ENCODE measurements at regions not wholly inside any gene's neighbourhood (a gene's known extent, or its start where the extent isn't known, plus 50 kb on each side); places are given as distances from the start of the nearest gene placed in this dataset.

GRCh38 chr12:19844224-19844623 is 404.9 kb downstream of the AEBP2 start:
- Histone ChIP-seq H3K36me3 (ENCODE audit: control insufficient read depth in 4 of 4, insufficient read depth in 4 of 4, low read length in 3 of 4) (no peaks in the 10 kb centered on the region), H3K4me1 (ENCODE audit: control extremely low read depth in 1 of 4, control insufficient read depth in 4 of 4, insufficient read depth in 4 of 4, low read length in 3 of 4) (peaks cover 5 to 14% (median 13%) of the 10 kb centered on the region in 4 experiments), H3K4me3 (ENCODE audit: control insufficient read depth in 1 of 7, extremely low read depth in 1 of 7, insufficient read depth in 4 of 7, low read depth in 2 of 7, low read length in 6 of 7) (no peak overlapping the region), H3K9me3 (ENCODE audit: control extremely low read depth in 1 of 5, control insufficient read depth in 4 of 5, insufficient read depth in 2 of 5, low read depth in 1 of 5, low read length in 4 of 5) (peaks cover 0 to 2% (median 0%) of the 10 kb centered on the region in 5 experiments), H3K27ac (ENCODE audit: insufficient read depth in 1 of 2, low read depth in 1 of 2, low read length in 2 of 2, poor library complexity in 1 of 2, severe bottlenecking in 2 of 2) (no peak overlapping the region), H3K27me3 (replicated peaks in 2 of 5; ENCODE audit: control insufficient read depth in 4 of 5, insufficient read depth in 5 of 5, low read length in 4 of 5) (no peaks in the 10 kb centered on the region)
- ChIA-PET POLR2A (no interaction called here), CTCF (no interaction called here)
- no peak for DNase-seq
- WGBS (ENCODE audit: insufficient coverage): no CpG with 5 or more reads among the region's 1 CpG

- no peaks in the 10 kb centered on the region for H3K27me3 ChIP-seq (replicated peaks in 2 of 5; ENCODE audit: control insufficient read depth in 4 of 5, insufficient read depth in 5 of 5, low read length in 4 of 5)
- no peak overlapping the region for H3K4me3 ChIP-seq (ENCODE audit: control insufficient read depth in 1 of 7, extremely low read depth in 1 of 7, insufficient read depth in 4 of 7, low read depth in 2 of 7, low read length in 6 of 7)
- no peaks in the 10 kb centered on the region for H3K36me3 ChIP-seq (ENCODE audit: control insufficient read depth in 4 of 4, insufficient read depth in 4 of 4, low read length in 3 of 4)
- H3K4me1 ChIP-seq (ENCODE audit: control extremely low read depth in 1 of 4, control insufficient read depth in 4 of 4, insufficient read depth in 4 of 4, low read length in 3 of 4): peaks cover 5 to 14% (median 13%) of the 10 kb centered on the region in 4 experiments
- peaks cover 0 to 2% (median 2%) of the 10 kb centered on the region in 5 experiments for H3K9me3 ChIP-seq (ENCODE audit: control extremely low read depth in 1 of 5, control insufficient read depth in 4 of 5, insufficient read depth in 2 of 5, low read depth in 1 of 5, low read length in 4 of 5)
- ChIA-PET POLR2A (no interaction called here), CTCF (interaction anchor here (1.1 kb wide), 1 partner anchor 521 kb away, joined by 4 read pairs; the partner anchor contains the start of gene PDE3A)
- DNase-seq: peak in 2 of 3 donors; percentile 22 to 51
- no peak overlapping the region for H3K27ac ChIP-seq (ENCODE audit: insufficient read depth in 1 of 2, low read depth in 1 of 2, low read length in 2 of 2, poor library complexity in 1 of 2, severe bottlenecking in 2 of 2)
- no CpG with 5 or more reads among the region's 3 CpGs for WGBS (ENCODE audit: insufficient coverage)
These were observed 407.3 kb downstream of the AEBP2 start for GRCh38 chr12:19846574-19846973.

- 26% methylated on average over 5 of the region's 11 CpGs for WGBS (ENCODE audit: insufficient coverage)
- CTCF ChIA-PET: interaction anchor here (1.1 kb wide), 1 partner anchor 520 kb away, joined by 4 read pairs; the partner anchor contains the start of gene PDE3A
- POLR2A ChIA-PET: no interaction called here
These were observed 408.2 kb downstream of the AEBP2 start for GRCh38 chr12:19847294-19848059.

GRCh38 chr12:19848421-19848820 is 409.1 kb downstream of the AEBP2 start:
- POLR2A ChIA-PET: no interaction called here
- no peaks in the 10 kb centered on the region for H3K36me3 ChIP-seq (ENCODE audit: control insufficient read depth in 4 of 4, insufficient read depth in 4 of 4, low read length in 3 of 4)
- H3K27ac ChIP-seq (ENCODE audit: insufficient read depth in 1 of 2, low read depth in 1 of 2, low read length in 2 of 2, poor library complexity in 1 of 2, severe bottlenecking in 2 of 2): no peak overlapping the region
- H3K4me1 ChIP-seq (ENCODE audit: control extremely low read depth in 1 of 4, control insufficient read depth in 4 of 4, insufficient read depth in 4 of 4, low read length in 3 of 4): peaks cover 5 to 14% (median 13%) of the 10 kb centered on the region in 4 experiments
- WGBS (ENCODE audit: insufficient coverage): no CpG with 5 or more reads among the region's 2 CpGs
- H3K27me3 ChIP-seq (replicated peaks in 2 of 5; ENCODE audit: control insufficient read depth in 4 of 5, insufficient read depth in 5 of 5, low read length in 4 of 5): no peaks in the 10 kb centered on the region
- no peak for DNase-seq
- CTCF ChIA-PET: no interaction called here
- no peak overlapping the region for H3K4me3 ChIP-seq (ENCODE audit: control insufficient read depth in 1 of 7, extremely low read depth in 1 of 7, insufficient read depth in 4 of 7, low read depth in 2 of 7, low read length in 6 of 7)
- H3K9me3 ChIP-seq (ENCODE audit: control extremely low read depth in 1 of 5, control insufficient read depth in 4 of 5, insufficient read depth in 2 of 5, low read depth in 1 of 5, low read length in 4 of 5): peaks cover 0 to 2% (median 2%) of the 10 kb centered on the region in 5 experiments

More at GRCh38 chr12:19847294-19848059, 408.2 kb downstream of the AEBP2 start:
- Histone ChIP-seq H3K27ac (ENCODE audit: insufficient read depth in 1 of 2, low read depth in 1 of 2, low read length in 2 of 2, poor library complexity in 1 of 2, severe bottlenecking in 2 of 2) (no peak overlapping the region), H3K4me3 (ENCODE audit: control insufficient read depth in 1 of 7, extremely low read depth in 1 of 7, insufficient read depth in 4 of 7, low read depth in 2 of 7, low read length in 6 of 7) (peak overlapping the region in 2 of 7 experiments; percentile 11 to 60), H3K36me3 (ENCODE audit: control insufficient read depth in 4 of 4, insufficient read depth in 4 of 4, low read length in 3 of 4) (no peaks in the 10 kb centered on the region), H3K4me1 (ENCODE audit: control extremely low read depth in 1 of 4, control insufficient read depth in 4 of 4, insufficient read depth in 4 of 4, low read length in 3 of 4) (peaks cover 5 to 14% (median 13%) of the 10 kb centered on the region in 4 experiments), H3K9me3 (ENCODE audit: control extremely low read depth in 1 of 5, control insufficient read depth in 4 of 5, insufficient read depth in 2 of 5, low read depth in 1 of 5, low read length in 4 of 5) (peaks cover 0 to 2% (median 2%) of the 10 kb centered on the region in 5 experiments), H3K27me3 (replicated peaks in 2 of 5; ENCODE audit: control insufficient read depth in 4 of 5, insufficient read depth in 5 of 5, low read length in 4 of 5) (no peaks in the 10 kb centered on the region)
- DNase-seq: peak; percentile 29 to 82 (median 75)

GRCh38 chr12:19849208-19849607 is 409.9 kb downstream of the AEBP2 start:
- Histone ChIP-seq H3K9me3 (ENCODE audit: control extremely low read depth in 1 of 5, control insufficient read depth in 4 of 5, insufficient read depth in 2 of 5, low read depth in 1 of 5, low read length in 4 of 5) (peaks cover 0 to 2% (median 2%) of the 10 kb centered on the region in 5 experiments), H3K4me3 (ENCODE audit: control insufficient read depth in 1 of 7, extremely low read depth in 1 of 7, insufficient read depth in 4 of 7, low read depth in 2 of 7, low read length in 6 of 7) (no peak overlapping the region), H3K27ac (ENCODE audit: insufficient read depth in 1 of 2, low read depth in 1 of 2, low read length in 2 of 2, poor library complexity in 1 of 2, severe bottlenecking in 2 of 2) (no peak overlapping the region), H3K4me1 (ENCODE audit: control extremely low read depth in 1 of 4, control insufficient read depth in 4 of 4, insufficient read depth in 4 of 4, low read length in 3 of 4) (peaks cover 5 to 14% (median 13%) of the 10 kb centered on the region in 4 experiments), H3K36me3 (ENCODE audit: control insufficient read depth in 4 of 4, insufficient read depth in 4 of 4, low read length in 3 of 4) (no peaks in the 10 kb centered on the region), H3K27me3 (replicated peaks in 2 of 5; ENCODE audit: control insufficient read depth in 4 of 5, insufficient read depth in 5 of 5, low read length in 4 of 5) (no peaks in the 10 kb centered on the region)
- DNase-seq: no peak
- ChIA-PET POLR2A (no interaction called here), CTCF (no interaction called here)
- WGBS (ENCODE audit: insufficient coverage): 96% methylated on average over 2 of the region's 2 CpGs

GRCh38 chr12:19850346-19851065 is 411.2 kb downstream of the AEBP2 start:
- Histone ChIP-seq H3K36me3 (ENCODE audit: control insufficient read depth in 4 of 4, insufficient read depth in 4 of 4, low read length in 3 of 4) (no peaks in the 10 kb centered on the region), H3K27ac (ENCODE audit: insufficient read depth in 1 of 2, low read depth in 1 of 2, low read length in 2 of 2, poor library complexity in 1 of 2, severe bottlenecking in 2 of 2) (no peak overlapping the region), H3K4me3 (ENCODE audit: control insufficient read depth in 1 of 7, extremely low read depth in 1 of 7, insufficient read depth in 4 of 7, low read depth in 2 of 7, low read length in 6 of 7) (no peak overlapping the region), H3K27me3 (replicated peaks in 2 of 5; ENCODE audit: control insufficient read depth in 4 of 5, insufficient read depth in 5 of 5, low read length in 4 of 5) (no peaks in the 10 kb centered on the region), H3K4me1 (ENCODE audit: control extremely low read depth in 1 of 4, control insufficient read depth in 4 of 4, insufficient read depth in 4 of 4, low read length in 3 of 4) (peaks cover 5 to 14% (median 13%) of the 10 kb centered on the region in 4 experiments), H3K9me3 (ENCODE audit: control extremely low read depth in 1 of 5, control insufficient read depth in 4 of 5, insufficient read depth in 2 of 5, low read depth in 1 of 5, low read length in 4 of 5) (peaks cover 0 to 2% (median 2%) of the 10 kb centered on the region in 5 experiments)
- CTCF ChIA-PET: no interaction called here
- 96% methylated on average over 8 of the region's 11 CpGs for WGBS (ENCODE audit: insufficient coverage)
- POLR2A ChIA-PET: no interaction called here
- DNase-seq: no peak

Data from common myeloid progenitor, CD34-positive (primary cell).